HG03439 (cell line): ENCODE measurements at regions not wholly inside any gene's neighbourhood (a gene's known extent, or its start where the extent isn't known, plus 50 kb on each side); places are given as distances from the start of the nearest gene placed in this dataset.

Experiments used
- ATAC-seq: cut with Tn5 transposase; IDR thresholded peaks from one replicate; pipeline ENCODE4 v1.9.1; 2021; ENCODE audit warnings: mild to moderate bottlenecking, moderate library complexity; ENCODE audit not compliant: unreplicated experiment

GRCh38 chr2:79453918-79454317 lies 58.9 kb upstream of the CTNNA2 start:
- ATAC-seq: no peak

GRCh38 chr2:79452651-79453050 lies 60.2 kb upstream of the CTNNA2 start:
- no peak for ATAC-seq

DNA sequence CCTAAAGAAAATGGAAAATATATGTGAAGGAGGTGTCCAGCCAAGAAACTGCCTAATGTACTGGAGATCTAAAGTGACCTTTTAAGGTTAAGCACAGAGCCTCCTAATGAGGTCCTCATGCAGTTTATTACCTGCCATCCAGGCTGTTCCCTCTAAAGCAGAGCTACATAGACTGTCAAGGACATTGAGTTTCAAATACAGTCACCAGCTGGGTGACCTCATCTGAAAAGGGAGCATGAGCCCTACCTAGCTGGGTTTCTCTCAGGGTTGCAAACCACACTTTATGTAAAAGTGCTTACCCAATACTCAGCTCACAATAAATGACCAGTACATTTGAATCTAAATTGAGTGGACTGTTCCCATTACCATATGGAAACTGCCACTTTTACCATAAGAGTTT lies 65.4 kb upstream of the CTNNA2 start:
- no peak for ATAC-seq

- ATAC-seq: no peak
These were observed 66.5 kb upstream of the CTNNA2 start for GRCh38 chr2:79446313-79446712.

DNA sequence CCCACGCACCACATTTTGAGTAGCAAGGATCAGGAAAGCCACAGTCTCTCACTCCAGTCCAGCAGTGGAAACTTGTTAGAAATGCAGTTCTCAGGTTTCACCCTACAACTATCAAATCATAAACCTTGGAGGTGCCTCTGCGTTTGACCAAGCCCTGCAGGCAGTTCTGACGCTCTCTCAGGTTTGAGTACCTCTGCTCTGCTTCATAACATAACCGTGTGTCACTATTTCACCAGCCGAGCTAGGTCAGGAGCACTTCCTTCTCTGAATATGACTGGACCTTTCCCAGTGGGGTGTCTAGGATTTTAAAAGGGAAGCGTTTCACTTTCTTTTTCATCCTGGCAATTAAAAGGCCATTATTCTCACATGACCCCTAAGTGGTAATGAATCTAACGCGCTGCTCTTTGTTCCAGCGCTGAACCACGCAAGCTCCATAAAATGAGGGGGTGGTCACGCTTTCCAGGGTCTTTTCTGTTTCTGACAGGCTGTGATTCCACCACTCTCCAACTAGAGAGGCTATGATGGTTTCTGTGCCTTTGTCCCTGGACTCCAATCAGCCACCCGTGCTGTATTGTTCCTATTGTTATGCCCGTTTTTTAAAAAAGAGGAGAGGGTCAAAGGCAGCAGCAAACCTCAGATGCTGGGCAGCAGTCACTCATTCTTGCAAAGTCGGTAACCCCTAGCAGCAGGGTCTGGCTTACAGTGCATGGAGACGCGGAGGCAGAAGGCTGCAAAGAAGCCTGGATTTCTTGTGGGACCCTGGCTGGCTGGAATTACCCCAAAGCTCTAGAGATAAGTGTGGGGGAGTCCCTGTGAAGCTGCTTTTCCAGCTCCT lies 75.2 kb upstream of the CTNNA2 start:
- ATAC-seq: no peak

DNA sequence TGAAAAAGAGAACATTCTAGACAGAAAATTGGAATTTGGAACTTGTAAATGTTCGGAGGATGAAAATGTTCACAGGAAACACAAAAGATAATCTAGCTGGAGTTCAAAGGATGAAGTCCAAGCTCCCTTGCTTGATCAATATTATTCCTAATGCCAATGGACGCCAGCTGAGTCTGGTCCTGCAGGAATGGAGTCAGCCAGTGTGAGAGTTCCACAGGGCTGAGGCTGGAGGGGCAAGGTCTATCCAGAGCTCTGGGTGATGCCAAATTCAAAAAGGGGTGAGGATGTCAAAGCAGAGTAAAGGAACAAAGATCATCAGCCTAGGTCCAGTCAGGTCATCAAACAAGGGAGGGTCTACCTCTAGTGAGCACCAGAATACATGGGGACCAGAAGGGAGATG lies 78.5 kb upstream of the CTNNA2 start:
- no peak for ATAC-seq

DNA sequence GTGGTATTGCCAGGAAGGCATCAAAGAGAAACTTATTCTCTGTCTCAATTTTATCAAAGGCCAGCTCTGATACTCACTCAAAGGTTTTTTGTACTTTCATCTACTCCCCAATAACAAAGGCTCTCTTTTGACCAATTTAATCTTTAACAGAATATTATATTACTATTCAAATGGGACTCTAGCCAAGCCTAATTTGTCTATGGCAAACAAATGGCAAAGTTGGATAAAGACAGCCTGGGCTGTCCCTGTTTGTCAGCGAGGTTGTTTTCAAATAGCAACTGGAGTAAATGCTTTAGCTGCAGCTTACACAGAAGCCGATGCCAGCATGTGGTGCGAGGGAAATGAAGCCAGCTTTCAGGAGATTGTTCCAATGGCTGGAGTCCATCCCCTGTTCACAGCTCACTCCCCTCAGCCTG lies 80.1 kb upstream of the CTNNA2 start:
- ATAC-seq: no peak

GRCh38 chr2:79428745-79429144 lies 84.1 kb upstream of the CTNNA2 start:
- ATAC-seq: no peak

GRCh38 chr2:79414690-79415089 lies 98.2 kb upstream of the CTNNA2 start:
- ATAC-seq: no peak

- ATAC-seq: no peak
These were observed 118.4 kb upstream of the CTNNA2 start for GRCh38 chr2:79394485-79394859.

- ATAC-seq: no peak
These were observed 118.9 kb upstream of the CTNNA2 start for GRCh38 chr2:79393806-79394484.

DNA sequence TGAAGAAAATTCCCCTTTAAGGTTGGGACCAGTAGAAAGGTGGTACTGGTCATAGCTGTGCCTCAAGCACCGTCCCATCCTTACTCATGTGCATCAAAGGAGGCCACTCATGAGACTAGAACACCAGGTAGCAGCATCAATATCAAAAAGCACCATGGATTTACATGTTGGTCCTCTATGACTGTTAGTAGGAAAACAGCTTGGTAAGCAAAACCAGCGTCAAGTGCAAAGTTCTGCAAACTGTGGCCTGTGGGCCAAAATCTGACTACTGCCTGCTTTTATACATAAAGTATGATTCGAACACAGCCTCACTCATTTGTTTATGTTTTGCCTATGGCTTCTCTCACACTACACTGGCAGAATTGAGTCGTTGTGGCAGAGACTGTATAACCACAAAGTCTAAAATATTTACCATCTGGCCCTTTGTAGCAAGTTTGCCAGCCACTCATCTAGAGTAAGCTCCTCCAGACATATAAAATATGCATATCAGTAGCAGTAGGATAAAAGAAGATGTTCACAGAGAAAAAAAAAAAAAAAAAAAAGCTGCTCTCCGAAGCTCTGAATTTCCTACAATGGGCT lies 119.7 kb upstream of the CTNNA2 start:
- no peak for ATAC-seq

- no peak for ATAC-seq
These were observed 123.4 kb upstream of the CTNNA2 start for GRCh38 chr2:79389481-79389880.

DNA sequence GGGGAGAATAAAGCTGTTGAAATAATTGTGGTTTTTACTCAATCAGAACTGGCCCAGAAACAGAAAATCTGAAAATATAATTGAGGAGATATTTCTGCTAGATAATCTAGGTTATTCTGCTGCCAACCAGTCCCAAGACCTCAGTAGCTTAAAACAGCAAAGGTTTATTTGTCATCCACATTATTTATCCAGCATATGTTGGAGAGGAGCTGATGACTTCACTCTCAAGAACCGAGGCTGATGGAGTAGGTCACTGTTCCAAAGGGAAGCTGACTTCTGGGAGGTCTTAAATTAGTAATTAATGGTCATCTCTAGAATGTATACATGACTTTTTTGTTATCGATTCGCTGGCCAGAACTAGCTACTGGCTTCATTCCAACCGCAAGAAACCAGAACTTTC lies 124.8 kb upstream of the CTNNA2 start:
- ATAC-seq: no peak

GRCh38 chr2:79387431-79387830 lies 125.4 kb upstream of the CTNNA2 start:
- no peak for ATAC-seq

DNA sequence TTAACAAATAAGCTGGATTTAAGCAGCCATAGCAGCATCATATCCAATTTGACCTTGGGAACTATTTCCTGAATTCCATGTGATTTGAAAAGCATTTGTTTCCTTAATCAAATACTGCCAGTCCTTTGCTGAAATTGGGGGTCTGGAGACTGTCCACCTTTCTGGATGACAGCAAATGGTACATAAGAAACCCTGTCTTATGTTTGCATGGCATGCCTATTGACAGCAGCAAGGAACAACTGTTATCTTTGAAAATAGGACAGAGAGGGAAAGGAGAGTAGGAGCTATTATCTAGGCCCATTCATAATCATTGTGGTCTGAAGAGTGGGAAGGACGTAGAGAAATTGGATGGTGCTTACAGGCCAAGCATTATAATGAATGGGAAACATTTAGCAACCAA lies 129.2 kb upstream of the CTNNA2 start:
- ATAC-seq: no peak

GRCh38 chr2:79375817-79376216 lies 137.0 kb upstream of the CTNNA2 start:
- no peak for ATAC-seq

DNA sequence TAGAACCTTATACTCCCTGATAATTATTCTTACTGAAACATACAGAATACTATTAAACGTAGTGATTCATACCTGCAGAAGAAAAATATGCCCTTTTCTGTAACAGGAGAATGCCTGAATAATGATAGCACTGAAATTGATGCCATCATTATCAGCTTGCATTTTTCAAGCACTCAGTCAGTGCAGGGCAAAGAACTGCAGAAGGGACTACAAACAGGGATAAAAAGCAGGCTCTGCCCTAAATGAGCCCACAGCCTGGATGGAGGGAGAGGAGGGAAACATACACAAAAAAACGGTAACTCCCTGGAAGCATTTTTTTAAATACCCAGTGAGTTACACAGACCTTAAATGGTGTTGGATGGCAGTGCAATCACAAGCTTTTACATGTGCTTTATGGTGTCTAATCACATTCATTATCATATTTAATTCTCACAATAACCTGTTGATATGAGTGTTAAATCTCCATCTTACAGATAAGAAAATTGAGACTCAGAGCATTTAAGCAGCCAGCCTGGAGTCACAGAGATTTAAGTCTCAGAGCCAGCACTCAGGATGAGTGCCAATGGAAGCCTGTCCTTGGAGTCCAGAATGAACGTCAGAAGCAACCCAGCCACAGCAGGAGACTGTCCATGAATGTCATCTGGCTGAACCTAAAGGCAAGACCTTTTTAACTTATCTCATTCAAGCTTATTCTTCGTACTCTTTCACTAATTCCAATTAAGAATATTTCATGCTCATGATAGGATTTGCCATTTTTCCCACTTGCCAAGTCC lies 139.3 kb upstream of the CTNNA2 start:
- no peak for ATAC-seq

GRCh38 chr2:79370976-79371538 lies 141.8 kb upstream of the CTNNA2 start:
- ATAC-seq: no peak

DNA sequence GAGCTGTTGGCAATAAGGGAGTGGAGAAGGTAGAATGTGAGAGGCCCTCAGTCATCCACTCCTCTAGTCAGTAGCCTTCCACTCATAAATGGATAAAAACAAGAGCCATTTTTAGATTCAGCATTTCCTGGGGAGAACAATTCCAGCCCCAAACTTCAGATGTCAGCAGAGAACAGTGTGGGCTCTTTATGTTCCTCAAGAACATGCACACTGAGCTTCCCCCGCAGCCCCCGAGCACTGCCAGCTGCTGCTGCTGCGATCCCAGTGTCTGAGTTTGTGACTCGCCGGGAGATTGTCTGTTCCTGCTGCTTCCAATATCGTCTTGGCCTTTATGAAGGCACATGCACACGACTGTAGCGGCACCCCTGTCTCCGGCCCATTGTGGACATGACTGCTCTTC lies 143.7 kb upstream of the CTNNA2 start:
- no peak for ATAC-seq

- ATAC-seq: no peak
These were observed 144.7 kb upstream of the CTNNA2 start for GRCh38 chr2:79368116-79368630.
